PC-3 (cell line): ENCODE measurements at regions not wholly inside any gene's neighbourhood (a gene's known extent, or its start where the extent isn't known, plus 50 kb on each side); places are given as distances from the start of the nearest gene placed in this dataset.

Experiments
- EZH2 ChIP-seq: fragments of 300-600 bp; sonication (generic); IDR thresholded peaks from one replicate; pipeline ENCODE4 v1.6.1; 2017; ENCODE audit warnings: antibody characterized with exemption, mild to moderate bottlenecking, low read length; ENCODE audit not compliant: unreplicated experiment
- TF ChIP-seq, protein P1 (sequence below): fragments of 300-600 bp; sonication (generic); conservative IDR thresholded peaks from 2 replicates; pipeline ENCODE4 v1.5.1; 2017; ENCODE audit warnings: antibody characterized with exemption, low read depth, mild to moderate bottlenecking, low read length

GRCh38 chr13:20342311-20342710 is 110.2 kb upstream of the GJB6 start:
- no peak for TF ChIP-seq EZH2
- TF ChIP-seq, protein P1, sequence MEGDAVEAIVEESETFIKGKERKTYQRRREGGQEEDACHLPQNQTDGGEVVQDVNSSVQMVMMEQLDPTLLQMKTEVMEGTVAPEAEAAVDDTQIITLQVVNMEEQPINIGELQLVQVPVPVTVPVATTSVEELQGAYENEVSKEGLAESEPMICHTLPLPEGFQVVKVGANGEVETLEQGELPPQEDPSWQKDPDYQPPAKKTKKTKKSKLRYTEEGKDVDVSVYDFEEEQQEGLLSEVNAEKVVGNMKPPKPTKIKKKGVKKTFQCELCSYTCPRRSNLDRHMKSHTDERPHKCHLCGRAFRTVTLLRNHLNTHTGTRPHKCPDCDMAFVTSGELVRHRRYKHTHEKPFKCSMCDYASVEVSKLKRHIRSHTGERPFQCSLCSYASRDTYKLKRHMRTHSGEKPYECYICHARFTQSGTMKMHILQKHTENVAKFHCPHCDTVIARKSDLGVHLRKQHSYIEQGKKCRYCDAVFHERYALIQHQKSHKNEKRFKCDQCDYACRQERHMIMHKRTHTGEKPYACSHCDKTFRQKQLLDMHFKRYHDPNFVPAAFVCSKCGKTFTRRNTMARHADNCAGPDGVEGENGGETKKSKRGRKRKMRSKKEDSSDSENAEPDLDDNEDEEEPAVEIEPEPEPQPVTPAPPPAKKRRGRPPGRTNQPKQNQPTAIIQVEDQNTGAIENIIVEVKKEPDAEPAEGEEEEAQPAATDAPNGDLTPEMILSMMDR: no peak
